Cardiac fibroblast (primary cell): ENCODE measurements at regions not wholly inside any gene's neighbourhood (a gene's known extent, or its start where the extent isn't known, plus 50 kb on each side); places are given as distances from the start of the nearest gene placed in this dataset.

Source experiments
- DNase-seq, 2 donors: peaks; one replicate each; pipeline versions ENCODE4 v3.0.0 to v3.0.0-alpha.2; 2010; ENCODE audit warnings: low read depth in 2 of 2
- H3K4me3 ChIP-seq, 2 donors: replicated peaks in 1 of 2; 1 replicate in 1 of 2; 2 replicates in 1 of 2; pipeline ENCODE4 v1.5.1; 2011; ENCODE audit warnings: low read depth in 2 of 2, low read length in 2 of 2, mild to moderate bottlenecking in 2 of 2, moderate library complexity in 1 of 2
- TF ChIP-seq, protein P1 (sequence below): IDR thresholded peaks from one replicate; pipeline ENCODE4 v1.5.1; 2011; ENCODE audit warnings: low read depth, mild to moderate bottlenecking, low read length, inconsistent platforms

DNA sequence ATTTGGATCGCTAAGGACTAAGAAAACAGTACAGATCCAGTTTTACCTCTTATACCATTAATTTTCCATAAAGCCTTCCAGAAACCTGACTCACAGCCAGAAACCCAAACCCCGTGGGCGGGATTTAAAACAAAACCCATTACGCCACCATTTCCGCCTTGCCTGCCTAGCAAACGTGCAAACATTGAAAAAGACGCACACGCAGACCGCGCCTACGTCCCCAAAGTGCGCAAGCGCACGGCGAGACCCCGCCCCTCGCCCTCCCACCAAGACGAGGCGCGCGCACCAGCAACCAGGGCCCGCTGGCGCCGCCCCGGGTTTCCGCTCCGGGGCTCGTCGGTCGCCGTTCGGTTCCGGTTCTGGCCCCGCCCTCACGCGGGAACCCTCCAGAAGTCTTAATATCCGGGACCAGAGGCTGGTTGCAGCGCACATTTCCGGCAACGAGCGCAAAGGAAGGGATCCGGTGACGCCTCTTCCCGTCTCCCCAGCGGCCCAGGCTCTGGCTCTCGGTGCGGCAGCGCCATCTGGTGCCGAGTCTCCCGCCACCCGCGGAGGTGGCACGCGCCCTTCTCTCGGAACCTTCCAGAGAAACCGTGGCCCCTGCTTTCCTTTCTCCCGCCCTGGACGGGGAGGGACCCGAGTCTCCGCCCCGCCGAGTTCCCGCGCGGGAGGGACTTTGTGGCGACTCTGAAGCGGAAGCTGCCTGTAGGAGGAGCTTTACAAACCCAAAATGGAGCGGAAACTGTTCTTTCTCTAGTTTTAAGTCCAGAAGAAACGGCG, 256.9 kb upstream of the STARD13 start:
- peak overlapping the region; percentile 34 to 52 for H3K4me3 ChIP-seq
- peak; percentile 100 for DNase-seq
- TF ChIP-seq, protein P1, sequence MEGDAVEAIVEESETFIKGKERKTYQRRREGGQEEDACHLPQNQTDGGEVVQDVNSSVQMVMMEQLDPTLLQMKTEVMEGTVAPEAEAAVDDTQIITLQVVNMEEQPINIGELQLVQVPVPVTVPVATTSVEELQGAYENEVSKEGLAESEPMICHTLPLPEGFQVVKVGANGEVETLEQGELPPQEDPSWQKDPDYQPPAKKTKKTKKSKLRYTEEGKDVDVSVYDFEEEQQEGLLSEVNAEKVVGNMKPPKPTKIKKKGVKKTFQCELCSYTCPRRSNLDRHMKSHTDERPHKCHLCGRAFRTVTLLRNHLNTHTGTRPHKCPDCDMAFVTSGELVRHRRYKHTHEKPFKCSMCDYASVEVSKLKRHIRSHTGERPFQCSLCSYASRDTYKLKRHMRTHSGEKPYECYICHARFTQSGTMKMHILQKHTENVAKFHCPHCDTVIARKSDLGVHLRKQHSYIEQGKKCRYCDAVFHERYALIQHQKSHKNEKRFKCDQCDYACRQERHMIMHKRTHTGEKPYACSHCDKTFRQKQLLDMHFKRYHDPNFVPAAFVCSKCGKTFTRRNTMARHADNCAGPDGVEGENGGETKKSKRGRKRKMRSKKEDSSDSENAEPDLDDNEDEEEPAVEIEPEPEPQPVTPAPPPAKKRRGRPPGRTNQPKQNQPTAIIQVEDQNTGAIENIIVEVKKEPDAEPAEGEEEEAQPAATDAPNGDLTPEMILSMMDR, result peak; percentile 88

DNA sequence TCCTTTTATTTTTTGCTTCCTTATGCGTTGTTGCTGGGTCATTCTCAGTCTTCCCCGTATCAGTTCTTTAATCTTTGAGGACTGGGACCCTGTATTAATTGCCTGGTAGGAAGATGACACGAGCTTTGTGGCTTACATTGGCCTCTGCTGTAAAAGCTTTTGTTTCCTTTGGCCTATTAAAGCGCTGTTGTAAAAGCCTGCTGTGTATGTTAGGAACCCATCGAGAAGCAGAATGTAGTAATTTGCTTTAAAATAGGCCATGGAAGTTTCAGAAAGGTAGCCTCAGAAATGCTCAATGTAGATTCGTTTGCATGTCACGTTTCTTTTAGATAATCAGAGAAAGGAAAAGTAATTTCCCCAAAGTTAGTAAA, 257.5 kb upstream of the STARD13 start:
- no peak for DNase-seq
- TF ChIP-seq, protein P1, result no peak
- H3K4me3 ChIP-seq, result peak overlapping the region; percentile 29 to 52

DNA sequence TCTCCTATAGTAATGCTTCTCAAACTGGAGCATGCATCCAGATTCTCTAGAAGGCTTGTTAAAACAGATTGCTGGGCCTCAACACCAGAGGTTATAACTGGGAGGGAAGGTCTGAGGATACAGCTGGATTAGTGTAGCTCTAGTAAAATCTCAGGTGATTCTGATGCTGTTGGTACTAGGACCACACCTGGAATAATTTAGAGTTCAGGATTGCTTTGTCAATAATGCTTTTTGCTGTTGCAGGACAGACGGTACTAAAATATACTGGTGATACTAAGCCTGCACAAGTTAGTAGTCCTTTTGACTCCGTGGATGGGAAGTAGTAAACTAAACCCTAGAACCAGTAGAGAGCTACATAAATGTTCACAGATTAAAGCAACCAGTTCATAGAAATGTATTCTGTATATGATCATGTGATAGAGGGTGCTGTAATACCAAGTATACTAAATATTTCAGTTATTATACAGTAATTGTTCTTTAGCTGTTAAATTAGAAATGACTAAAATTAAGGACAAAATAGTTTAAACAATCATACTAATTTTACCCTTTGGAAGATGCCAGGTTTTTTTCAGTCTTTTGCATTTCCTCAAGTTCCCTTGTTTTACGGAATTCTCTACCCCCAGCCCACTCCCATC, 258.2 kb upstream of the STARD13 start:
- no peak overlapping the region for H3K4me3 ChIP-seq
- TF ChIP-seq, protein P1, result no peak
- peak; percentile 20 to 23 for DNase-seq

DNA sequence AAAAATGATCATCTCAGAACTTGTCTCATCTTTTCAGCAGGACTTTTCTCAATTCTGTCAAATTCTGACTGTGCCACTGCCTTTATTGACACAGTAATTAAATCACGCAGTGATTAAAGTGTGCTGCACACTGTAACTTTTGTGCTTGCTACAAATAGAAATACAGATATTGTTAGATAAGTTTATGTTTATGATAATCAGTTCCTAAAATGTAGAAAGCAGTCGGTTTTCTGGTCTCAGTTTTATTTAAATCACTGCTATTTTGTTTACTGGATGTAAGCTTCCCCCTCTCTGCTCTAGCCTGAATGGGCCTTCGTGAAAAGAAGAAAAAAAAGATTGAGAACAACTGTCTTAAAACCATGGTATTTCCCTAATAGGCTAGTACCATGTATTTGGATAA, 258.8 kb upstream of the STARD13 start:
- TF ChIP-seq, protein P1, result no peak
- DNase-seq, result no peak
- H3K4me3 ChIP-seq, result no peak overlapping the region

DNA sequence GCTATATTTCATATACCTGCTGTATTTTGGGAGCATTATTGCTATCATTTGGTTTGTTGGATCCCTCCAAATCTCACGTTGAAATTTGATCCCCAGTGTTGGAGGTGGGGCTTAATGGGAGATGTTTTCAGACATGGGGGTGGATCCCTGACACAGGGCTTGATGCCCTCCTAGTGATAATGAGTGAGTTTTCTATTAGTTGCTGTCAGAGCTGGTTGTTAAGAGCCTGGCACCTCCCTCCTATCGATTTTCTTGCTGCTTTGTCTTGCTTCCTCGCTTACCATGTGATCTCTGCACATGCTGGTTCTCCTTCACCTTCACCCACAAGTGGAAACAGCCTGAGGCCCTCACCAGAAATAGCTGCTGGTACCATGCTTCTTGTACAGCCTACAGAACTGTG, 259.9 kb upstream of the STARD13 start:
- DNase-seq, result no peak
- TF ChIP-seq, protein P1, result no peak
- H3K4me3 ChIP-seq, result no peak overlapping the region

DNA sequence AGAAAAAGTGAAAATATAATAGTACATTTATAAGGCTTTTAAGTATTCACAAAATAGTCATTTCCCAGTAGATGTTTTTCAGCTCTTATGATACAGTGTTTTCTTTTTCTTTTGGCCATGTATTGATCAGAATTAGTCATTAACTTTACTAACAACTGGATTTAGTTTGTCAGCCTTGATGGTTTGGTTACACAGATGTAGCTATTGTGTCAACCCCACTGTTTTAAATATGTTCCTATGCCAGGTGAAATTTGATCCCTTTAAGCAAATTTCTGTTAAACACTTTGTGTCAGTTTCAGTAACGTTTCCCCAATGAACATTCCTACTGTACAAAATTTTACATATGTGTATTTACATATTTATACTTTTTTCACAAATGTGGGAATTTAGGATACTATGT, 261.5 kb upstream of the STARD13 start:
- TF ChIP-seq, protein P1, result no peak
- DNase-seq, result peak in 1 of 2 donors; percentile 16
- no peak overlapping the region for H3K4me3 ChIP-seq
